Endothelial cell (in vitro differentiated cells): ENCODE measurements at regions not wholly inside any gene's neighbourhood (a gene's known extent, or its start where the extent isn't known, plus 50 kb on each side); places are given as distances from the start of the nearest gene placed in this dataset.

Experiments used
- DNase-seq: peaks from one replicate; pipeline ENCODE4 v3.0.0; 2021; ENCODE audit warnings: low spot score
- H3K27ac Mint-ChIP-seq: one replicate; pipeline ENCODE4 v1.8.0; 2021; ENCODE audit warnings: mixed read lengths, inconsistent platforms; ENCODE audit not compliant: unreplicated experiment
- H3K27me3 Mint-ChIP-seq: one replicate; pipeline ENCODE4 v1.8.0; 2021; ENCODE audit warnings: mild to moderate bottlenecking, moderate library complexity, mixed read lengths, inconsistent platforms; ENCODE audit not compliant: unreplicated experiment
- H3K36me3 Mint-ChIP-seq: one replicate; pipeline ENCODE4 v1.8.0; 2021; ENCODE audit warnings: mild to moderate bottlenecking, low read depth, mixed read lengths, inconsistent platforms; ENCODE audit not compliant: unreplicated experiment
- H3K4me1 Mint-ChIP-seq: one replicate; pipeline ENCODE4 v1.8.0; 2021; ENCODE audit warnings: mild to moderate bottlenecking, mixed read lengths, inconsistent platforms; ENCODE audit not compliant: unreplicated experiment
- H3K4me3 Mint-ChIP-seq: one replicate; pipeline ENCODE4 v1.8.0; 2021; ENCODE audit warnings: mild to moderate bottlenecking, mixed read lengths, inconsistent platforms; ENCODE audit not compliant: unreplicated experiment
- H3K9me3 Mint-ChIP-seq: one replicate; pipeline ENCODE4 v1.8.0; 2021; ENCODE audit warnings: mixed read lengths, inconsistent platforms; ENCODE audit not compliant: unreplicated experiment
- CTCF ChIP-seq: fragments of 200-600 bp; sonication (generic); IDR thresholded peaks from one replicate; pipeline ENCODE4 v1.5.0; 2021; ENCODE audit warnings: antibody characterized with exemption; ENCODE audit not compliant: unreplicated experiment

GRCh38 chr15:38930851-38931572, 366.4 kb upstream of the RASGRP1 start:
- no peak overlapping the region for H3K27ac Mint-ChIP-seq
- no peak for TF ChIP-seq CTCF

GRCh38 chr15:38941399-38941953, 376.9 kb upstream of the RASGRP1 start:
- H3K27ac Mint-ChIP-seq: no peak overlapping the region
- peaks cover 6% of the 10 kb centered on the region for H3K4me1 Mint-ChIP-seq
- no peak for DNase-seq
- no peak for TF ChIP-seq CTCF
- peaks cover 3% of the 10 kb centered on the region for H3K27me3 Mint-ChIP-seq
- no peaks in the 10 kb centered on the region for H3K36me3 Mint-ChIP-seq
- no peak overlapping the region for H3K4me3 Mint-ChIP-seq
- no peaks in the 10 kb centered on the region for H3K9me3 Mint-ChIP-seq

More at GRCh38 chr15:38930851-38931572, 366.4 kb upstream of the RASGRP1 start:
- H3K4me1 Mint-ChIP-seq: peaks cover 5% of the 10 kb centered on the region
- no peak for DNase-seq
- no peaks in the 10 kb centered on the region for H3K36me3 Mint-ChIP-seq
- no peak overlapping the region for H3K4me3 Mint-ChIP-seq
- H3K9me3 Mint-ChIP-seq: no peaks in the 10 kb centered on the region
- peaks cover 2% of the 10 kb centered on the region for H3K27me3 Mint-ChIP-seq

GRCh38 chr15:38944536-38944935, 379.9 kb upstream of the RASGRP1 start:
- Mint-ChIP-seq H3K4me1 (peaks cover 6% of the 10 kb centered on the region), H3K9me3 (no peaks in the 10 kb centered on the region), H3K27ac (no peak overlapping the region), H3K36me3 (no peaks in the 10 kb centered on the region), H3K27me3 (peaks cover 3% of the 10 kb centered on the region), H3K4me3 (no peak overlapping the region)
- no peak for DNase-seq
- TF ChIP-seq CTCF: no peak

GRCh38 chr15:38945551-38946298, 381.1 kb upstream of the RASGRP1 start:
- no peak for TF ChIP-seq CTCF
- H3K4me3 Mint-ChIP-seq: no peak overlapping the region
- H3K9me3 Mint-ChIP-seq: no peaks in the 10 kb centered on the region
- H3K36me3 Mint-ChIP-seq: no peaks in the 10 kb centered on the region
- H3K27me3 Mint-ChIP-seq: peaks cover 3% of the 10 kb centered on the region
- no peak for DNase-seq
- H3K27ac Mint-ChIP-seq: no peak overlapping the region
- H3K4me1 Mint-ChIP-seq: peaks cover 6% of the 10 kb centered on the region

- Mint-ChIP-seq H3K27me3 (no peaks in the 10 kb centered on the region), H3K4me1 (no peaks in the 10 kb centered on the region), H3K27ac (no peak overlapping the region), H3K4me3 (no peak overlapping the region), H3K9me3 (no peaks in the 10 kb centered on the region), H3K36me3 (no peaks in the 10 kb centered on the region)
- no peak for TF ChIP-seq CTCF
- no peak for DNase-seq
Observed at GRCh38 chr15:38954090-38954489, 389.5 kb upstream of the RASGRP1 start.
